Prostate gland (tissue), 2 donors: ENCODE measurements at regions not wholly inside any gene's neighbourhood (a gene's known extent, or its start where the extent isn't known, plus 50 kb on each side); places are given as distances from the start of the nearest gene placed in this dataset.

Experiments used
- POLR2AphosphoS5 ChIP-seq: sonication (generic); formaldehyde crosslinking; IDR thresholded peaks from one replicate; pipeline ENCODE4 v1.6.1; 2017; ENCODE audit warnings: antibody characterized with exemption
- TF ChIP-seq, protein P1 (sequence below), 4 experiments: fragments of 200-600 bp in 2 of 4; fragments of 450-650 bp in 2 of 4; sonication (generic) in 2 of 4; IDR thresholded peaks; 1 replicate in 3 of 4; 2 replicates in 1 of 4; pipeline ENCODE4 v1.5.1; 2016 to 2019; ENCODE audit warnings: antibody characterized with exemption in 4 of 4, mild to moderate bottlenecking in 2 of 4, moderate library complexity in 2 of 4

DNA sequence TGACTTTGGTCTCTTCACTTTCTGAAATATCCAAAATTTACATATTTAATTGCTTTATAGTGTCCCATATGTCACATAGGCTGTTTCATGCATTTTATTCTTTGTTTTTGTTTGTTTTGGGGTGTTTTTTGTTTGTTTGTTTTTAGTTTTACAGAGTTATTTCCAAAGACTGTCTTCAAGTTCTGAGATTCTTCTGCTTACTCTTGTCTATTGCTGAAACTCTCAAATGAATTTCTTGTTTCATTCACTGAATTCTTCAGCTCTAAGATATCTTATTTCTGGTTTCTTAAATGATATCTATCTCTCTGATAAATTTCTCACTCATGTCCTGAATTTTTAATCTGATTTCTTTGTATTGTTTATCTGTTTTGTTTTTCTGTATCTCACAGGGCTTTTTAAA, 412.0 kb upstream of the ATP2B1 start:
- TF ChIP-seq, protein P1, sequence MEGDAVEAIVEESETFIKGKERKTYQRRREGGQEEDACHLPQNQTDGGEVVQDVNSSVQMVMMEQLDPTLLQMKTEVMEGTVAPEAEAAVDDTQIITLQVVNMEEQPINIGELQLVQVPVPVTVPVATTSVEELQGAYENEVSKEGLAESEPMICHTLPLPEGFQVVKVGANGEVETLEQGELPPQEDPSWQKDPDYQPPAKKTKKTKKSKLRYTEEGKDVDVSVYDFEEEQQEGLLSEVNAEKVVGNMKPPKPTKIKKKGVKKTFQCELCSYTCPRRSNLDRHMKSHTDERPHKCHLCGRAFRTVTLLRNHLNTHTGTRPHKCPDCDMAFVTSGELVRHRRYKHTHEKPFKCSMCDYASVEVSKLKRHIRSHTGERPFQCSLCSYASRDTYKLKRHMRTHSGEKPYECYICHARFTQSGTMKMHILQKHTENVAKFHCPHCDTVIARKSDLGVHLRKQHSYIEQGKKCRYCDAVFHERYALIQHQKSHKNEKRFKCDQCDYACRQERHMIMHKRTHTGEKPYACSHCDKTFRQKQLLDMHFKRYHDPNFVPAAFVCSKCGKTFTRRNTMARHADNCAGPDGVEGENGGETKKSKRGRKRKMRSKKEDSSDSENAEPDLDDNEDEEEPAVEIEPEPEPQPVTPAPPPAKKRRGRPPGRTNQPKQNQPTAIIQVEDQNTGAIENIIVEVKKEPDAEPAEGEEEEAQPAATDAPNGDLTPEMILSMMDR (IDR thresholded peaks at IDR 0.05) = no peak
- no peak for TF ChIP-seq POLR2AphosphoS5
